ENCODE measurements at regions not wholly inside any gene's neighbourhood (a gene's known extent, or its start where the extent isn't known, plus 50 kb on each side); places are given as distances from the start of the nearest gene placed in this dataset.

DNA sequence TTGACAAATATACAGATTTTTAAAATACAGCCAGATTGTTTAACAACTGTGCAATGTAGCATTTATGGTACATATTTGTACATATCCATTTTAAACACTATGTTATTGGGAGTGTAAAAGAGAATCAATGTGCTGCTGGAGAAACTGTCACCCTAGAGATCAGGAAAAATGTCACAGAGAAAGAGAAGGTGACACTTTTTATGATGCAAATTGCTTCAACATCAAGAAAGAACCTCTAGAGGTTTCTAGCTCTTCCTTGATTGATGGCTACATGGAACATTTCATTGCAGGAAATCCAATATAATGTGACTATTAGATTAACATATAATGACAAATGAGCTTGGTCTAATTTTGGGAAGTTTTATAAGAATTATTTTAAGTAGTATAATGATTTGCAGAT, 1491.2 kb upstream of the PCDH20 start (continued):
- TF ChIP-seq, protein P1, sequence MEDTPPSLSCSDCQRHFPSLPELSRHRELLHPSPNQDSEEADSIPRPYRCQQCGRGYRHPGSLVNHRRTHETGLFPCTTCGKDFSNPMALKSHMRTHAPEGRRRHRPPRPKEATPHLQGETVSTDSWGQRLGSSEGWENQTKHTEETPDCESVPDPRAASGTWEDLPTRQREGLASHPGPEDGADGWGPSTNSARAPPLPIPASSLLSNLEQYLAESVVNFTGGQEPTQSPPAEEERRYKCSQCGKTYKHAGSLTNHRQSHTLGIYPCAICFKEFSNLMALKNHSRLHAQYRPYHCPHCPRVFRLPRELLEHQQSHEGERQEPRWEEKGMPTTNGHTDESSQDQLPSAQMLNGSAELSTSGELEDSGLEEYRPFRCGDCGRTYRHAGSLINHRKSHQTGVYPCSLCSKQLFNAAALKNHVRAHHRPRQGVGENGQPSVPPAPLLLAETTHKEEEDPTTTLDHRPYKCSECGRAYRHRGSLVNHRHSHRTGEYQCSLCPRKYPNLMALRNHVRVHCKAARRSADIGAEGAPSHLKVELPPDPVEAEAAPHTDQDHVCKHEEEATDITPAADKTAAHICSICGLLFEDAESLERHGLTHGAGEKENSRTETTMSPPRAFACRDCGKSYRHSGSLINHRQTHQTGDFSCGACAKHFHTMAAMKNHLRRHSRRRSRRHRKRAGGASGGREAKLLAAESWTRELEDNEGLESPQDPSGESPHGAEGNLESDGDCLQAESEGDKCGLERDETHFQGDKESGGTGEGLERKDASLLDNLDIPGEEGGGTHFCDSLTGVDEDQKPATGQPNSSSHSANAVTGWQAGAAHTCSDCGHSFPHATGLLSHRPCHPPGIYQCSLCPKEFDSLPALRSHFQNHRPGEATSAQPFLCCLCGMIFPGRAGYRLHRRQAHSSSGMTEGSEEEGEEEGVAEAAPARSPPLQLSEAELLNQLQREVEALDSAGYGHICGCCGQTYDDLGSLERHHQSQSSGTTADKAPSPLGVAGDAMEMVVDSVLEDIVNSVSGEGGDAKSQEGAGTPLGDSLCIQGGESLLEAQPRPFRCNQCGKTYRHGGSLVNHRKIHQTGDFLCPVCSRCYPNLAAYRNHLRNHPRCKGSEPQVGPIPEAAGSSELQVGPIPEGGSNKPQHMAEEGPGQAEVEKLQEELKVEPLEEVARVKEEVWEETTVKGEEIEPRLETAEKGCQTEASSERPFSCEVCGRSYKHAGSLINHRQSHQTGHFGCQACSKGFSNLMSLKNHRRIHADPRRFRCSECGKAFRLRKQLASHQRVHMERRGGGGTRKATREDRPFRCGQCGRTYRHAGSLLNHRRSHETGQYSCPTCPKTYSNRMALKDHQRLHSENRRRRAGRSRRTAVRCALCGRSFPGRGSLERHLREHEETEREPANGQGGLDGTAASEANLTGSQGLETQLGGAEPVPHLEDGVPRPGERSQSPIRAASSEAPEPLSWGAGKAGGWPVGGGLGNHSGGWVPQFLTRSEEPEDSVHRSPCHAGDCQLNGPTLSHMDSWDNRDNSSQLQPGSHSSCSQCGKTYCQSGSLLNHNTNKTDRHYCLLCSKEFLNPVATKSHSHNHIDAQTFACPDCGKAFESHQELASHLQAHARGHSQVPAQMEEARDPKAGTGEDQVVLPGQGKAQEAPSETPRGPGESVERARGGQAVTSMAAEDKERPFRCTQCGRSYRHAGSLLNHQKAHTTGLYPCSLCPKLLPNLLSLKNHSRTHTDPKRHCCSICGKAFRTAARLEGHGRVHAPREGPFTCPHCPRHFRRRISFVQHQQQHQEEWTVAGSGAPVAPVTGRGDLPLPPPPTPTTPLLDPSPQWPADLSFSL (CRISPR knock-in tag; IDR thresholded peaks at IDR 0.05): no peak
- TF ChIP-seq MAF1 (CRISPR knock-in tag; IDR thresholded peaks at IDR 0.05; ENCODE audit: borderline replicate concordance) (no peak), NR1H2 (CRISPR knock-in tag; IDR thresholded peaks at IDR 0.05; ENCODE audit: borderline replicate concordance, low read depth) (no peak), ZNF431 (CRISPR knock-in tag; IDR thresholded peaks at IDR 0.05; ENCODE audit: borderline replicate concordance, low read depth) (no peak), SMAD3 (CRISPR knock-in tag; IDR thresholded peaks at IDR 0.05) (no peak)
- TF ChIP-seq, protein P2, sequence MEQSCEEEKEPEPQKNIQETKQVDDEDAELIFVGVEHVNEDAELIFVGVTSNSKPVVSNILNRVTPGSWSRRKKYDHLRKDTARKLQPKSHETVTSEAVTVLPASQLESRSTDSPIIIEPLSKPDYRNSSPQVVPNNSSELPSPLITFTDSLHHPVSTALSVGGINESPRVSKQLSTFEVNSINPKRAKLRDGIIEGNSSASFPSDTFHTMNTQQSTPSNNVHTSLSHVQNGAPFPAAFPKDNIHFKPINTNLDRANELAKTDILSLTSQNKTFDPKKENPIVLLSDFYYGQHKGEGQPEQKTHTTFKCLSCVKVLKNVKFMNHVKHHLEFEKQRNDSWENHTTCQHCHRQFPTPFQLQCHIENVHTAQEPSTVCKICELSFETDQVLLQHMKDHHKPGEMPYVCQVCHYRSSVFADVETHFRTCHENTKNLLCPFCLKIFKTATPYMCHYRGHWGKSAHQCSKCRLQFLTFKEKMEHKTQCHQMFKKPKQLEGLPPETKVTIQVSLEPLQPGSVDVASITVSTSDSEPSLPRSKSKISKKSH (CRISPR knock-in tag; IDR thresholded peaks at IDR 0.05; ENCODE audit: borderline replicate concordance): no peak
- TF ChIP-seq, protein P3, sequence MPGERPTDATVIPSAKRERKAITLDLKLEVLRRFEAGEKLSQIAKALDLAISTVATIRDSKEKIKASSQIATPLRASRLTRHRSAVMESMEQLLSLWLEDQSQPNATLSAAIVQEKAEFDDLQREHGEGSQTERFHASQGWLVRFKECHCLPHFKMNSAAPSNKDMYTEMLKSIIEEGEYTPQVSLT (CRISPR knock-in tag; IDR thresholded peaks at IDR 0.05; ENCODE audit: borderline replicate concordance, low read depth): no peak
